Uterus (tissue), 3 donors: ENCODE measurements at regions not wholly inside any gene's neighbourhood (a gene's known extent, or its start where the extent isn't known, plus 50 kb on each side); places are given as distances from the start of the nearest gene placed in this dataset.

Source experiments
- DNase-seq, 2 donors: peaks; one replicate each; pipeline ENCODE4 v3.0.0-alpha.2; 2019 to 2020
- H3K27ac ChIP-seq, 2 donors: fragments of 200-600 bp; sonication (generic); 1 replicate in 1 of 2; 2 replicates in 1 of 2; pipeline ENCODE4 v1.5.1; 2016 to 2018
- H3K27me3 ChIP-seq, 2 donors: fragments of 200-600 bp; sonication (generic); one replicate each; pipeline ENCODE4 v1.5.1; 2018 to 2019; ENCODE audit warnings: control low read depth in 1 of 2
- H3K36me3 ChIP-seq, 2 donors: fragments of 200-600 bp; sonication (generic); one replicate each; pipeline ENCODE4 v1.5.1; 2019; ENCODE audit warnings: control low read depth in 1 of 2
- H3K4me1 ChIP-seq, 2 donors: fragments of 200-600 bp; sonication (generic); one replicate each; pipeline ENCODE4 v1.5.1; 2018 to 2019; ENCODE audit warnings: control low read depth in 1 of 2
- H3K4me3 ChIP-seq, 2 donors: fragments of 200-600 bp; sonication (generic); 1 replicate in 1 of 2; 2 replicates in 1 of 2; pipeline ENCODE4 v1.5.1; 2018 to 2019; ENCODE audit warnings: mild to moderate bottlenecking in 1 of 2
- H3K9me3 ChIP-seq, 2 donors: fragments of 200-600 bp; sonication (generic); one replicate each; pipeline ENCODE4 v1.5.1; 2019; ENCODE audit warnings: control low read depth in 1 of 2
- CTCF ChIP-seq, 4 experiments: fragments of 200-600 bp in 2 of 4; fragments of 450-650 bp in 2 of 4; sonication (generic) in 2 of 4; IDR thresholded peaks; one replicate each; pipeline ENCODE4 v1.5.1; 2016 to 2019; ENCODE audit warnings: antibody characterized with exemption in 4 of 4, mild to moderate bottlenecking in 2 of 4, moderate library complexity in 1 of 4
- POLR2A ChIP-seq, 2 donors: fragments of 450-650 bp; IDR thresholded peaks; one replicate each; pipeline ENCODE4 v1.6.1; 2016; ENCODE audit warnings: antibody characterized with exemption in 2 of 2, mild to moderate bottlenecking in 1 of 2, moderate library complexity in 1 of 2
- intact Hi-C: fragments of 100-400 bp; cut with DNase I; formaldehyde crosslinking; loops from one replicate; pipeline ENCODE4 v1.15.1; 2023; ENCODE audit warnings: low total_unique reads
- donor health status: DM: yes; HTN: yes; CAD: no.

GRCh38 chr14:82725213-82725612 lies 1191.6 kb upstream of the SEL1L start:
- Histone ChIP-seq H3K36me3 (no peaks in the 10 kb centered on the region), H3K27ac (no peak overlapping the region), H3K9me3 (no peaks in the 10 kb centered on the region), H3K4me3 (no peak overlapping the region), H3K27me3 (no peaks in the 10 kb centered on the region), H3K4me1 (no peaks in the 10 kb centered on the region)
- intact Hi-C loops = no loop called here
- TF ChIP-seq POLR2A (IDR thresholded peaks at IDR 0.05) (no peak), CTCF (IDR thresholded peaks at IDR 0.05) (no peak)
- no peak for DNase-seq

- DNase-seq = no peak
- Histone ChIP-seq H3K4me3 (no peak overlapping the region), H3K9me3 (no peaks in the 10 kb centered on the region), H3K36me3 (no peaks in the 10 kb centered on the region), H3K4me1 (no peaks in the 10 kb centered on the region), H3K27me3 (no peaks in the 10 kb centered on the region), H3K27ac (no peak overlapping the region)
- no peak for TF ChIP-seq CTCF (IDR thresholded peaks at IDR 0.05)
- no peak for TF ChIP-seq POLR2A (IDR thresholded peaks at IDR 0.05)
- intact Hi-C loops = no loop called here
Observed at GRCh38 chr14:82731526-82731925, 1197.9 kb upstream of the SEL1L start.

GRCh38 chr14:82740547-82740946 lies 1206.9 kb upstream of the SEL1L start:
- TF ChIP-seq POLR2A (IDR thresholded peaks at IDR 0.05) = no peak
- no peak for DNase-seq
- Histone ChIP-seq H3K4me3 (no peak overlapping the region), H3K4me1 (no peaks in the 10 kb centered on the region), H3K9me3 (no peaks in the 10 kb centered on the region), H3K36me3 (no peaks in the 10 kb centered on the region), H3K27ac (no peak overlapping the region), H3K27me3 (no peaks in the 10 kb centered on the region)
- intact Hi-C loops = no loop called here

- TF ChIP-seq POLR2A (IDR thresholded peaks at IDR 0.05) (no peak), CTCF (IDR thresholded peaks at IDR 0.05) (no peak)
- no peak overlapping the region for H3K4me3 ChIP-seq
- H3K27ac ChIP-seq = no peak overlapping the region
- intact Hi-C loops = no loop called here
- no peaks in the 10 kb centered on the region for H3K36me3 ChIP-seq
- DNase-seq = no peak
- H3K27me3 ChIP-seq = no peaks in the 10 kb centered on the region
- no peaks in the 10 kb centered on the region for H3K9me3 ChIP-seq
- H3K4me1 ChIP-seq = no peaks in the 10 kb centered on the region
Observed at GRCh38 chr14:82755476-82755875, 1221.8 kb upstream of the SEL1L start.

GRCh38 chr14:82755923-82756322 lies 1222.3 kb upstream of the SEL1L start:
- Histone ChIP-seq H3K9me3 (no peaks in the 10 kb centered on the region), H3K4me3 (no peak overlapping the region), H3K36me3 (no peaks in the 10 kb centered on the region), H3K27me3 (no peaks in the 10 kb centered on the region), H3K4me1 (no peaks in the 10 kb centered on the region), H3K27ac (no peak overlapping the region)
- intact Hi-C loops = no loop called here
- TF ChIP-seq CTCF (IDR thresholded peaks at IDR 0.05) = no peak
- no peak for TF ChIP-seq POLR2A (IDR thresholded peaks at IDR 0.05)
- DNase-seq = no peak

- Histone ChIP-seq H3K27ac (no peak overlapping the region), H3K9me3 (no peaks in the 10 kb centered on the region), H3K4me1 (no peaks in the 10 kb centered on the region), H3K4me3 (no peak overlapping the region), H3K36me3 (no peaks in the 10 kb centered on the region), H3K27me3 (no peaks in the 10 kb centered on the region)
- no peak for DNase-seq
- intact Hi-C loops = no loop called here
- no peak for TF ChIP-seq POLR2A (IDR thresholded peaks at IDR 0.05)
- TF ChIP-seq CTCF (IDR thresholded peaks at IDR 0.05) = no peak
Observed at GRCh38 chr14:82757776-82758175, 1224.1 kb upstream of the SEL1L start.
